Hepatocyte (in vitro differentiated cells): ENCODE measurements at regions not wholly inside any gene's neighbourhood (a gene's known extent, or its start where the extent isn't known, plus 50 kb on each side); places are given as distances from the start of the nearest gene placed in this dataset.

Source experiments
- EZH2 ChIP-seq: fragments of 200-600 bp; sonication (generic); IDR thresholded peaks from 2 replicates; pipeline ENCODE4 v1.6.1; 2016; ENCODE audit warnings: antibody characterized with exemption, mild to moderate bottlenecking, borderline replicate concordance
- EZH2phosphoT487 ChIP-seq: fragments of 200-600 bp; sonication (generic); IDR thresholded peaks from one replicate; pipeline ENCODE4 v1.6.1; 2018; ENCODE audit warnings: antibody characterized with exemption, mild to moderate bottlenecking, low read depth, moderate library complexity; ENCODE audit not compliant: unreplicated experiment, severe bottlenecking
- TF ChIP-seq, protein P1 (sequence below): fragments of 200-600 bp; sonication (generic); IDR thresholded peaks from 2 replicates; pipeline ENCODE4 v1.5.1; 2016; ENCODE audit warnings: antibody characterized with exemption, mild to moderate bottlenecking; ENCODE audit not compliant: poor library complexity

GRCh38 chr4:146029939-146030710, 91.5 kb upstream of the ZNF827 start:
- TF ChIP-seq, protein P1, sequence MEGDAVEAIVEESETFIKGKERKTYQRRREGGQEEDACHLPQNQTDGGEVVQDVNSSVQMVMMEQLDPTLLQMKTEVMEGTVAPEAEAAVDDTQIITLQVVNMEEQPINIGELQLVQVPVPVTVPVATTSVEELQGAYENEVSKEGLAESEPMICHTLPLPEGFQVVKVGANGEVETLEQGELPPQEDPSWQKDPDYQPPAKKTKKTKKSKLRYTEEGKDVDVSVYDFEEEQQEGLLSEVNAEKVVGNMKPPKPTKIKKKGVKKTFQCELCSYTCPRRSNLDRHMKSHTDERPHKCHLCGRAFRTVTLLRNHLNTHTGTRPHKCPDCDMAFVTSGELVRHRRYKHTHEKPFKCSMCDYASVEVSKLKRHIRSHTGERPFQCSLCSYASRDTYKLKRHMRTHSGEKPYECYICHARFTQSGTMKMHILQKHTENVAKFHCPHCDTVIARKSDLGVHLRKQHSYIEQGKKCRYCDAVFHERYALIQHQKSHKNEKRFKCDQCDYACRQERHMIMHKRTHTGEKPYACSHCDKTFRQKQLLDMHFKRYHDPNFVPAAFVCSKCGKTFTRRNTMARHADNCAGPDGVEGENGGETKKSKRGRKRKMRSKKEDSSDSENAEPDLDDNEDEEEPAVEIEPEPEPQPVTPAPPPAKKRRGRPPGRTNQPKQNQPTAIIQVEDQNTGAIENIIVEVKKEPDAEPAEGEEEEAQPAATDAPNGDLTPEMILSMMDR: no peak
- no peak for TF ChIP-seq EZH2
- TF ChIP-seq EZH2phosphoT487: no peak
